A549 (cell line): ENCODE measurements at regions not wholly inside any gene's neighbourhood (a gene's known extent, or its start where the extent isn't known, plus 50 kb on each side); places are given as distances from the start of the nearest gene placed in this dataset.

Experiments used
- CEBPB ChIP-seq, 2 experiments: fragments of >200 bp in 1 of 2; sonication (Bioruptor Twin) in 1 of 2; formaldehyde crosslinking in 1 of 2; IDR thresholded peaks; 2 replicates each; pipeline ENCODE4 v1.6.1; 2012 to 2016
- CTCF ChIP-seq: fragments of >200 bp; sonication (Bioruptor Twin); formaldehyde crosslinking; IDR thresholded peaks from 3 replicates; pipeline ENCODE4 v1.5.1; 2016
- ELK1 ChIP-seq: fragments of 150-350 bp; IDR thresholded peaks from 2 replicates; pipeline ENCODE4 v1.6.1; 2014; ENCODE audit warnings: low read depth, mild to moderate bottlenecking, low read length
- ESRRA ChIP-seq: fragments of 150-350 bp; IDR thresholded peaks from 2 replicates; pipeline ENCODE4 v1.6.1; 2014; ENCODE audit warnings: mild to moderate bottlenecking, low read length, borderline replicate concordance
- KDM5A ChIP-seq: fragments of 200-600 bp; sonication (generic); IDR thresholded peaks from 2 replicates; pipeline ENCODE4 v1.6.1; 2016; ENCODE audit warnings: antibody characterized with exemption, mild to moderate bottlenecking
- POLR2A ChIP-seq: IDR thresholded peaks from 2 replicates; pipeline ENCODE4 v1.6.1; 2012; ENCODE audit warnings: mild to moderate bottlenecking, low read length
- REST ChIP-seq: fragments of 200-600 bp; sonication (generic); IDR thresholded peaks from 2 replicates; pipeline ENCODE4 v1.6.1; 2016; ENCODE audit warnings: antibody characterized with exemption, mild to moderate bottlenecking, moderate library complexity

GRCh38 chr22:48856308-48856615 lies 971.4 kb downstream of the BRD1 start:
- no peak for TF ChIP-seq ELK1
- TF ChIP-seq CEBPB (IDR thresholded peaks at IDR 0.05): no peak
- no peak for TF ChIP-seq CTCF
- TF ChIP-seq REST: no peak
- TF ChIP-seq ESRRA: no peak
- TF ChIP-seq KDM5A: no peak
- TF ChIP-seq POLR2A: no peak
